GM23338 (cell line): ENCODE measurements at regions not wholly inside any gene's neighbourhood (a gene's known extent, or its start where the extent isn't known, plus 50 kb on each side); places are given as distances from the start of the nearest gene placed in this dataset.

Experiments used
- ATAC-seq: fragments of 200-7000 bp; cut with Tn5 transposase; 3 replicates; pipeline ENCODE4 v1.9.1; 2020
- DNase-seq: peaks from one replicate; pipeline ENCODE4 v3.0.0-alpha.2; 2015; ENCODE audit warnings: low spot score
- H2AFZ ChIP-seq: fragments of 200-600 bp; sonication (generic); 2 replicates; pipeline ENCODE4 v1.8.0; 2016; ENCODE audit warnings: antibody characterized with exemption, mild to moderate bottlenecking, moderate library complexity
- H3F3A ChIP-seq: fragments of 200-600 bp; sonication (generic); replicated peaks from 2 replicates; pipeline ENCODE4 v1.8.0; 2017; ENCODE audit warnings: antibody characterized with exemption, mixed run types, low read depth
- H3K27ac ChIP-seq: fragments of 200-600 bp; sonication (generic); 2 replicates; pipeline ENCODE4 v1.6.1; 2016; ENCODE audit warnings: low read depth
- H3K27me3 ChIP-seq: fragments of 200-600 bp; sonication (generic); 2 replicates; pipeline ENCODE4 v1.8.0; 2016; ENCODE audit warnings: mild to moderate bottlenecking, mixed run types, moderate library complexity; ENCODE audit not compliant: insufficient read depth
- H3K36me3 ChIP-seq: fragments of 200-600 bp; sonication (generic); 2 replicates; pipeline ENCODE4 v1.8.0; 2016; ENCODE audit warnings: mild to moderate bottlenecking; ENCODE audit not compliant: insufficient read depth
- H3K4me1 ChIP-seq: fragments of 200-600 bp; sonication (generic); 2 replicates; pipeline ENCODE4 v1.8.0; 2016; ENCODE audit warnings: mild to moderate bottlenecking, moderate library complexity; ENCODE audit not compliant: insufficient read depth
- H3K4me2 ChIP-seq: fragments of 200-600 bp; sonication (generic); 2 replicates; pipeline ENCODE4 v1.7.1; 2017; ENCODE audit warnings: mixed run types
- H3K4me3 ChIP-seq: fragments of 200-600 bp; sonication (generic); 2 replicates; pipeline ENCODE4 v1.6.1; 2016; ENCODE audit warnings: mixed run types
- H3K79me2 ChIP-seq: fragments of 200-600 bp; sonication (generic); replicated peaks from 2 replicates; pipeline ENCODE4 v1.8.0; 2017; ENCODE audit warnings: mild to moderate bottlenecking; ENCODE audit not compliant: insufficient read depth
- H3K9me2 ChIP-seq: fragments of 200-600 bp; sonication (generic); 2 replicates; pipeline ENCODE4 v1.8.0; 2017; ENCODE audit not compliant: insufficient read depth
- H4K20me1 ChIP-seq: fragments of 200-600 bp; sonication (generic); replicated peaks from 2 replicates; pipeline ENCODE4 v1.8.0; 2017; ENCODE audit warnings: mild to moderate bottlenecking; ENCODE audit not compliant: insufficient read depth
- H3K27ac Mint-ChIP-seq: 2 replicates; pipeline ENCODE4 v1.8.0; 2020; ENCODE audit warnings: inconsistent platforms, mild to moderate bottlenecking, moderate library complexity, mixed read lengths
- H3K27me3 Mint-ChIP-seq: 3 replicates; pipeline ENCODE4 v1.8.0; 2022; ENCODE audit warnings: low read depth, mild to moderate bottlenecking, moderate library complexity, mixed read lengths, inconsistent platforms; ENCODE audit not compliant: insufficient read depth, poor library complexity
- H3K36me3 Mint-ChIP-seq: 3 replicates; pipeline ENCODE4 v1.8.0; 2021; ENCODE audit warnings: low read depth, mild to moderate bottlenecking, inconsistent platforms, moderate library complexity, mixed read lengths
- H3K4me1 Mint-ChIP-seq: 3 replicates; pipeline ENCODE4 v1.8.0; 2020; ENCODE audit warnings: mild to moderate bottlenecking, inconsistent platforms, mixed read lengths
- H3K4me3 Mint-ChIP-seq: 3 replicates; pipeline ENCODE4 v1.8.0; 2021; ENCODE audit warnings: moderate library complexity, mild to moderate bottlenecking, inconsistent platforms, mixed read lengths
- H3K9me3 Mint-ChIP-seq: 3 replicates; pipeline ENCODE4 v1.8.0; 2020; ENCODE audit warnings: moderate library complexity, mild to moderate bottlenecking, inconsistent platforms, mixed read lengths
- EZH2 ChIP-seq: fragments of 200-600 bp; sonication (generic); IDR thresholded peaks from one replicate; pipeline ENCODE4 v1.8.0; 2017; ENCODE audit warnings: antibody characterized with exemption, mild to moderate bottlenecking, low read depth; ENCODE audit not compliant: unreplicated experiment
- JUNB ChIP-seq: IDR thresholded peaks from one replicate; pipeline ENCODE4 v1.6.1; 2016; ENCODE audit warnings: antibody characterized with exemption; ENCODE audit not compliant: unreplicated experiment
- STAT1 ChIP-seq: IDR thresholded peaks from one replicate; pipeline ENCODE4 v1.6.1; 2016; ENCODE audit warnings: antibody characterized with exemption; ENCODE audit not compliant: unreplicated experiment
- ZNF114 ChIP-seq: fragments of 250-450 bp; sonication (Bioruptor Pico); IDR thresholded peaks from 2 replicates; pipeline ENCODE4 v1.5.0; 2020; ENCODE audit warnings: mild to moderate bottlenecking, moderate library complexity
- TF ChIP-seq, protein P1 (sequence below): fragments of 250-450 bp; sonication (Bioruptor Pico); IDR thresholded peaks from 2 replicates; pipeline ENCODE4 v1.5.0; 2020; ENCODE audit warnings: mild to moderate bottlenecking, moderate library complexity

DNA sequence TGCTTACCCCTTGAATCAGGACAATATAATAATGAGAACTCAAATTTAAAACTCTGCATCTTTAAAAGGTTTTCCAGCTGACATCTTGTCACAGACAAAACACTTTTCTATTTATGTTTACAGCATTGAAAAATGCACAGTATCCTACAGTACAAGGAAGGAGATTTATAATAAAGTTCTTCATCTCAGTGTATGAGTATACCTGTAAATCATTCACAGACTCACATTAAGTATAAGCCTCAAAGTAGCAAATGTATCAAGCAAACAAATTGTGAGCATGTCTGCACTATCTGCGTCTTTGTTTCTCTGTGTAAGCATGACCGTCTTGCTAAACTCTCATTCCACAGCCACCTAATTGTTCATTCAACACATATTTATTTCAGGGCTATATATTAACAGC is 52.8 kb downstream of the PPP1R2C start:
- no peaks in the 10 kb centered on the region for H3K27me3 ChIP-seq
- no peaks in the 10 kb centered on the region for H3K36me3 ChIP-seq
- Mint-ChIP-seq H3K4me3 (no peak overlapping the region), H3K36me3 (peaks cover 3% of the 10 kb centered on the region; the same call in 2 of the 3 replicates), H3K27me3 (peaks cover 1% of the 10 kb centered on the region), H3K9me3 (peaks cover 4% of the 10 kb centered on the region; the same call in 2 of the 3 replicates), H3K27ac (no peak overlapping the region), H3K4me1 (no peaks in the 10 kb centered on the region)
- H4K20me1 ChIP-seq, result no peaks in the 10 kb centered on the region
- no peak overlapping the region for H2AFZ ChIP-seq
- no peaks in the 10 kb centered on the region for H3F3A ChIP-seq
- H3K4me1 ChIP-seq, result no peaks in the 10 kb centered on the region
- TF ChIP-seq EZH2 (no peak), ZNF114 (CRISPR knock-in tag) (no peak)
- H3K79me2 ChIP-seq, result no peaks in the 10 kb centered on the region
- no peak overlapping the region for H3K4me2 ChIP-seq
- H3K9me2 ChIP-seq, result no peaks in the 10 kb centered on the region
- no peak overlapping the region for H3K27ac ChIP-seq
- ATAC-seq (no peak), DNase-seq (no peak)
- H3K4me3 ChIP-seq, result no peak overlapping the region

DNA sequence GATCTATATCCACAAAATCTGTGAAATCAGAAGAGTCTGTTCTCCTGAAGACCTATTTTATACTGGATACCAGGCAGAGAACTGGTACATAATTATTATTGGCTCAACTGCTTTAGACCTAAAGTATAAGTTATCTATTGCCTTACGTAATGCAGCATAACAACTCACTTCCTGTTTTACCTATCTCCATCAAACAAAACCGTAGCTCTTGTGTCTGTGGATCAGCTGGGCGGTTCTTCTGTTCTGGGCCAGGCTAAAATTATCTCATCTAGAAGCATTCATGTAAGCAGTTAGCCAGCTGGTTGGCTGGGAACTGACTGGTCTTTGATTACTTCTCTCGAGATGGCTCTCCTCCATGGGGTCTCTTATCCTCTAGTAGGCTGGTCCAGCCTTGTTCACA is 57.8 kb downstream of the PPP1R2C start:
- H3K27me3 Mint-ChIP-seq, result no peaks in the 10 kb centered on the region
- Histone ChIP-seq H3F3A (no peaks in the 10 kb centered on the region), H4K20me1 (no peaks in the 10 kb centered on the region)

More for the DNA sequence above, 57.8 kb downstream of the PPP1R2C start:
- 0 out of 2 replicates have a peak, but pooled peaks cover 3% of the 10 kb centered on the region for H3K4me1 ChIP-seq
- no peak overlapping the region for H3K4me3 Mint-ChIP-seq
- H3K36me3 Mint-ChIP-seq, result no peaks in the 10 kb centered on the region; the same call in 2 of the 3 replicates
- no peak overlapping the region for H3K27ac ChIP-seq
- no peak overlapping the region for H3K27ac Mint-ChIP-seq
- H3K27me3 ChIP-seq, result no peaks in the 10 kb centered on the region
- no peak overlapping the region for H2AFZ ChIP-seq
- ATAC-seq (no peak), DNase-seq (no peak)
- no peak overlapping the region for H3K4me3 ChIP-seq
- no peaks in the 10 kb centered on the region; the same call in 1 of the 3 replicates for H3K9me3 Mint-ChIP-seq
- H3K79me2 ChIP-seq, result no peaks in the 10 kb centered on the region
- peaks cover 10% of the 10 kb centered on the region; the same call in 1 of the 3 replicates for H3K4me1 Mint-ChIP-seq
- no peak for TF ChIP-seq ZNF114 (CRISPR knock-in tag)
- TF ChIP-seq, protein P1, sequence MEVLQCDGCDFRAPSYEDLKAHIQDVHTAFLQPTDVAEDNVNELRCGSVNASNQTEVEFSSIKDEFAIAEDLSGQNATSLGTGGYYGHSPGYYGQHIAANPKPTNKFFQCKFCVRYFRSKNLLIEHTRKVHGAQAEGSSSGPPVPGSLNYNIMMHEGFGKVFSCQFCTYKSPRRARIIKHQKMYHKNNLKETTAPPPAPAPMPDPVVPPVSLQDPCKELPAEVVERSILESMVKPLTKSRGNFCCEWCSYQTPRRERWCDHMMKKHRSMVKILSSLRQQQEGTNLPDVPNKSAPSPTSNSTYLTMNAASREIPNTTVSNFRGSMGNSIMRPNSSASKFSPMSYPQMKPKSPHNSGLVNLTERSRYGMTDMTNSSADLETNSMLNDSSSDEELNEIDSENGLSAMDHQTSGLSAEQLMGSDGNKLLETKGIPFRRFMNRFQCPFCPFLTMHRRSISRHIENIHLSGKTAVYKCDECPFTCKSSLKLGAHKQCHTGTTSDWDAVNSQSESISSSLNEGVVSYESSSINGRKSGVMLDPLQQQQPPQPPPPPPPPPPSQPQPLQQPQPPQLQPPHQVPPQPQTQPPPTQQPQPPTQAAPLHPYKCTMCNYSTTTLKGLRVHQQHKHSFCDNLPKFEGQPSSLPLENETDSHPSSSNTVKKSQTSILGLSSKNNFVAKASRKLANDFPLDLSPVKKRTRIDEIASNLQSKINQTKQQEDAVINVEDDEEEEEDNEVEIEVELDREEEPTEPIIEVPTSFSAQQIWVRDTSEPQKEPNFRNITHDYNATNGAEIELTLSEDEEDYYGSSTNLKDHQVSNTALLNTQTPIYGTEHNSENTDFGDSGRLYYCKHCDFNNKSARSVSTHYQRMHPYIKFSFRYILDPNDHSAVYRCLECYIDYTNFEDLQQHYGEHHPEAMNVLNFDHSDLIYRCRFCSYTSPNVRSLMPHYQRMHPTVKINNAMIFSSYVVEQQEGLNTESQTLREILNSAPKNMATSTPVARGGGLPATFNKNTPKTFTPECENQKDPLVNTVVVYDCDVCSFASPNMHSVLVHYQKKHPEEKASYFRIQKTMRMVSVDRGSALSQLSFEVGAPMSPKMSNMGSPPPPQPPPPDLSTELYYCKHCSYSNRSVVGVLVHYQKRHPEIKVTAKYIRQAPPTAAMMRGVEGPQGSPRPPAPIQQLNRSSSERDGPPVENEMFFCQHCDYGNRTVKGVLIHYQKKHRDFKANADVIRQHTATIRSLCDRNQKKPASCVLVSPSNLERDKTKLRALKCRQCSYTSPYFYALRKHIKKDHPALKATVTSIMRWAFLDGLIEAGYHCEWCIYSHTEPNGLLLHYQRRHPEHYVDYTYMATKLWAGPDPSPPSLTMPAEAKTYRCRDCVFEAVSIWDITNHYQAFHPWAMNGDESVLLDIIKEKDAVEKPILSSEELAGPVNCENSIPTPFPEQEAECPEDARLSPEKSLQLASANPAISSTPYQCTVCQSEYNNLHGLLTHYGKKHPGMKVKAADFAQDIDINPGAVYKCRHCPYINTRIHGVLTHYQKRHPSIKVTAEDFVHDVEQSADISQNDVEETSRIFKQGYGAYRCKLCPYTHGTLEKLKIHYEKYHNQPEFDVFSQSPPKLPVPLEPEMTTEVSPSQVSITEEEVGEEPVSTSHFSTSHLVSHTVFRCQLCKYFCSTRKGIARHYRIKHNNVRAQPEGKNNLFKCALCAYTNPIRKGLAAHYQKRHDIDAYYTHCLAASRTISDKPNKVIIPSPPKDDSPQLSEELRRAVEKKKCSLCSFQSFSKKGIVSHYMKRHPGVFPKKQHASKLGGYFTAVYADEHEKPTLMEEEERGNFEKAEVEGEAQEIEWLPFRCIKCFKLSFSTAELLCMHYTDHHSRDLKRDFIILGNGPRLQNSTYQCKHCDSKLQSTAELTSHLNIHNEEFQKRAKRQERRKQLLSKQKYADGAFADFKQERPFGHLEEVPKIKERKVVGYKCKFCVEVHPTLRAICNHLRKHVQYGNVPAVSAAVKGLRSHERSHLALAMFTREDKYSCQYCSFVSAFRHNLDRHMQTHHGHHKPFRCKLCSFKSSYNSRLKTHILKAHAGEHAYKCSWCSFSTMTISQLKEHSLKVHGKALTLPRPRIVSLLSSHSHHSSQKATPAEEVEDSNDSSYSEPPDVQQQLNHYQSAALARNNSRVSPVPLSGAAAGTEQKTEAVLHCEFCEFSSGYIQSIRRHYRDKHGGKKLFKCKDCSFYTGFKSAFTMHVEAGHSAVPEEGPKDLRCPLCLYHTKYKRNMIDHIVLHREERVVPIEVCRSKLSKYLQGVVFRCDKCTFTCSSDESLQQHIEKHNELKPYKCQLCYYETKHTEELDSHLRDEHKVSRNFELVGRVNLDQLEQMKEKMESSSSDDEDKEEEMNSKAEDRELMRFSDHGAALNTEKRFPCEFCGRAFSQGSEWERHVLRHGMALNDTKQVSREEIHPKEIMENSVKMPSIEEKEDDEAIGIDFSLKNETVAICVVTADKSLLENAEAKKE (CRISPR knock-in tag), result no peak
- no peak for TF ChIP-seq STAT1
- TF ChIP-seq JUNB, result no peak
- no peak for TF ChIP-seq EZH2
- H3K9me2 ChIP-seq, result no peaks in the 10 kb centered on the region
- H3K36me3 ChIP-seq, result no peaks in the 10 kb centered on the region
- H3K4me2 ChIP-seq, result no peak overlapping the region
